Hepatocyte (in vitro differentiated cells): ENCODE measurements at regions not wholly inside any gene's neighbourhood (a gene's known extent, or its start where the extent isn't known, plus 50 kb on each side); places are given as distances from the start of the nearest gene placed in this dataset.

Source experiments
- DNase-seq: peaks from one replicate; pipeline ENCODE4 v3.0.0-alpha.2; 2016; ENCODE audit warnings: low spot score
- H2AFZ ChIP-seq: fragments of 200-600 bp; sonication (generic); 2 replicates; pipeline ENCODE4 v1.6.0; 2016; ENCODE audit warnings: antibody characterized with exemption, mild to moderate bottlenecking
- H3K27ac ChIP-seq: fragments of 200-600 bp; sonication (generic); 2 replicates; pipeline ENCODE4 v1.5.1; 2016; ENCODE audit warnings: mild to moderate bottlenecking
- H3K27me3 ChIP-seq: fragments of 200-600 bp; sonication (generic); 2 replicates; pipeline ENCODE4 v1.6.1; 2016
- H3K36me3 ChIP-seq: fragments of 200-600 bp; sonication (generic); replicated peaks from 2 replicates; pipeline ENCODE4 v1.5.1; 2016; ENCODE audit warnings: low read depth; ENCODE audit not compliant: insufficient read depth
- H3K4me1 ChIP-seq: fragments of 200-600 bp; sonication (generic); 2 replicates; pipeline ENCODE4 v1.5.1; 2016; ENCODE audit warnings: mild to moderate bottlenecking, moderate library complexity; ENCODE audit not compliant: insufficient read depth
- H3K4me2 ChIP-seq: fragments of 200-600 bp; sonication (generic); 2 replicates; pipeline ENCODE4 v1.6.0; 2016
- H3K4me3 ChIP-seq: fragments of 200-600 bp; sonication (generic); 2 replicates; pipeline ENCODE4 v1.5.1; 2016; ENCODE audit warnings: mild to moderate bottlenecking
- H3K79me2 ChIP-seq: fragments of 200-600 bp; sonication (generic); 2 replicates; pipeline ENCODE4 v1.6.0; 2017; ENCODE audit warnings: mild to moderate bottlenecking
- H3K9me2 ChIP-seq: fragments of 200-600 bp; sonication (generic); replicated peaks from 2 replicates; pipeline ENCODE4 v1.6.0; 2017; ENCODE audit warnings: mild to moderate bottlenecking; ENCODE audit not compliant: insufficient read depth
- H3K9me3 ChIP-seq: fragments of 200-600 bp; sonication (generic); 2 replicates; pipeline ENCODE4 v1.5.1; 2016; ENCODE audit warnings: low read depth, mild to moderate bottlenecking
- H4K20me1 ChIP-seq: fragments of 200-600 bp; sonication (generic); 2 replicates; pipeline ENCODE4 v1.6.0; 2016; ENCODE audit warnings: mild to moderate bottlenecking; ENCODE audit not compliant: insufficient read depth, poor library complexity, severe bottlenecking
- EZH2 ChIP-seq: fragments of 200-600 bp; sonication (generic); IDR thresholded peaks from 2 replicates; pipeline ENCODE4 v1.6.1; 2016; ENCODE audit warnings: antibody characterized with exemption, mild to moderate bottlenecking, borderline replicate concordance
- EZH2phosphoT487 ChIP-seq: fragments of 200-600 bp; sonication (generic); IDR thresholded peaks from one replicate; pipeline ENCODE4 v1.6.1; 2018; ENCODE audit warnings: antibody characterized with exemption, mild to moderate bottlenecking, low read depth, moderate library complexity; ENCODE audit not compliant: unreplicated experiment, severe bottlenecking
- WGBS: methylation state at CpG from one replicate; pipeline ENCODE4 v1.1.6; 2016; ENCODE audit warnings: low lambda C conversion rate; ENCODE audit errors: missing lambda C conversion rate; 5-methylcytosine and 5-hydroxymethylcytosine counted together
- TF ChIP-seq, protein P1 (sequence below): fragments of 200-600 bp; sonication (generic); IDR thresholded peaks from 2 replicates; pipeline ENCODE4 v1.5.1; 2016; ENCODE audit warnings: antibody characterized with exemption, mild to moderate bottlenecking; ENCODE audit not compliant: poor library complexity

DNA sequence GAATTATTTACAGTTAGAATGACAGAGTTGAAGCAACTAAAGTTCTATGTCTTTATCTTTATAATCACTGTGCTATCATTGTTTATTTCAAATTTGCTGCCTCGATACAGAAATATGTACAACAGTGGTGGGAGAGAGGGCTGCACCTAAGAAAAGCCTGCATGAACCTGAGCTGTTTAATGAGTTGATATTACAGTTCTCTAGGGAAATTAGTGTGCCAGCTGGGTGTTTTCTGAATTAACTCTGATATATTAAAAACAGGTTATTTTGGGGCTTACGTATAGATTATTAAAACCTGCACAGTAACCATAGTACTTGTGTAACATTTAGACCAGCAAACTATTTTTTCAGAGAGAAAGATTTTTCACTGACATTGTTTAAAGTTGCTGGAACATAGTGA is 750.5 kb upstream of the DDX18 start:
- H3K4me1 ChIP-seq: peaks cover 5% of the 10 kb centered on the region
- 66% methylated on average over 2 of the region's 2 CpGs for WGBS

DNA sequence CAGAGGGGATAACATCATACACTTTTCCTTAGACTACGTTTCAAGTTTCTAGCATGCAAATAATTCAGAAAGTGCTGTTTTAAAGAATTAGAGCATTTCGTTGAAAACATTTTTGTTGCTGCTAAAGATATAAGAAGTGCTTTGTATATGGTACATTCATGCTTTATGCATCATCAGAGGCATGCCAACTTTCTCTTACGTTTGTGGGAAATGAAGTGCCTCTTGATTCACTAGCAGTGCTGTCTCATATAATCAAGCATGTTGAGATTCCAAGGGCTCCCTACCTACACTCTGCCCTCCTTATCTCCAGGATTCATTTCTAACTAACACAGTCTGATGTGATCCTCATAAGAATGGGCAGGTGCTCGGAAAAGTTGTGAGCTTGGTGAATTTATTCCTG is 748.6 kb upstream of the DDX18 start:
- Histone ChIP-seq H3K4me3 (no peak overlapping the region), H3K79me2 (no peaks in the 10 kb centered on the region), H3K9me2 (no peaks in the 10 kb centered on the region), H3K27me3 (no peaks in the 10 kb centered on the region), H2AFZ (no peak overlapping the region), H3K4me1 (peaks cover 5% of the 10 kb centered on the region), H3K4me2 (no peak overlapping the region), H4K20me1 (no peaks in the 10 kb centered on the region), H3K27ac (no peak overlapping the region), H3K36me3 (no peaks in the 10 kb centered on the region), H3K9me3 (no peaks in the 10 kb centered on the region)
- DNase-seq: no peak
- TF ChIP-seq EZH2 (no peak), EZH2phosphoT487 (no peak)
- TF ChIP-seq, protein P1, sequence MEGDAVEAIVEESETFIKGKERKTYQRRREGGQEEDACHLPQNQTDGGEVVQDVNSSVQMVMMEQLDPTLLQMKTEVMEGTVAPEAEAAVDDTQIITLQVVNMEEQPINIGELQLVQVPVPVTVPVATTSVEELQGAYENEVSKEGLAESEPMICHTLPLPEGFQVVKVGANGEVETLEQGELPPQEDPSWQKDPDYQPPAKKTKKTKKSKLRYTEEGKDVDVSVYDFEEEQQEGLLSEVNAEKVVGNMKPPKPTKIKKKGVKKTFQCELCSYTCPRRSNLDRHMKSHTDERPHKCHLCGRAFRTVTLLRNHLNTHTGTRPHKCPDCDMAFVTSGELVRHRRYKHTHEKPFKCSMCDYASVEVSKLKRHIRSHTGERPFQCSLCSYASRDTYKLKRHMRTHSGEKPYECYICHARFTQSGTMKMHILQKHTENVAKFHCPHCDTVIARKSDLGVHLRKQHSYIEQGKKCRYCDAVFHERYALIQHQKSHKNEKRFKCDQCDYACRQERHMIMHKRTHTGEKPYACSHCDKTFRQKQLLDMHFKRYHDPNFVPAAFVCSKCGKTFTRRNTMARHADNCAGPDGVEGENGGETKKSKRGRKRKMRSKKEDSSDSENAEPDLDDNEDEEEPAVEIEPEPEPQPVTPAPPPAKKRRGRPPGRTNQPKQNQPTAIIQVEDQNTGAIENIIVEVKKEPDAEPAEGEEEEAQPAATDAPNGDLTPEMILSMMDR: no peak
- WGBS: 73% methylated on average over 4 of the region's 4 CpGs

More for the DNA sequence above, 750.5 kb upstream of the DDX18 start:
- Histone ChIP-seq H3K9me3 (no peaks in the 10 kb centered on the region), H3K27me3 (no peaks in the 10 kb centered on the region), H3K9me2 (no peaks in the 10 kb centered on the region), H3K4me3 (no peak overlapping the region), H2AFZ (no peak overlapping the region), H3K27ac (no peak overlapping the region), H3K4me2 (no peak overlapping the region), H4K20me1 (no peaks in the 10 kb centered on the region), H3K36me3 (no peaks in the 10 kb centered on the region), H3K79me2 (no peaks in the 10 kb centered on the region)
- DNase-seq: no peak
- TF ChIP-seq, protein P1: no peak
- TF ChIP-seq EZH2phosphoT487: no peak
- TF ChIP-seq EZH2: no peak

DNA sequence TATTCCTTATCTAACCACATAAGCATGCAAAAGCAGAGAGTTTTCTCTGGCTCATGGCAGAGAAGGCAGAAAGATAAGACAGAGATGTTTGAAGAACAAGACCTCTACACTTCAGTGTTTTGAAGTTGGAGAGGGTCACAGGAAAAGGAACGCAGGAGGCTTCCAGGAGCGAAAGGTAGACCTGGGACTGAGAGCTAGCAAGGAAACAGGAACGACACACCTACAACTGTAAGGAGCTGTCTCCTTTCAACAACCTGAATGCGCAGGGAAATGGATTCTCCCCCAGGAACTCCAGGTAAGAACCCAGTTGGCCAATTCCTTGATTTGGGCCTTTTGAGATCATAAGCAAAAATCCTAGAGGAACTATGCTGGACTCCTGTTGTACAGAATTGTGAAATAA is 746.6 kb upstream of the DDX18 start:
- Histone ChIP-seq H4K20me1 (no peaks in the 10 kb centered on the region), H3K79me2 (no peaks in the 10 kb centered on the region), H2AFZ (no peak overlapping the region), H3K36me3 (no peaks in the 10 kb centered on the region), H3K27me3 (no peaks in the 10 kb centered on the region), H3K4me1 (peaks cover 5% of the 10 kb centered on the region), H3K27ac (peak overlapping the region; percentile 52), H3K4me3 (no peak overlapping the region), H3K4me2 (no peak overlapping the region), H3K9me3 (no peaks in the 10 kb centered on the region), H3K9me2 (no peaks in the 10 kb centered on the region)
- DNase-seq: no peak
- TF ChIP-seq, protein P1: no peak
- no peak for TF ChIP-seq EZH2phosphoT487
- TF ChIP-seq EZH2: no peak
- 92% methylated on average over 4 of the region's 4 CpGs for WGBS

DNA sequence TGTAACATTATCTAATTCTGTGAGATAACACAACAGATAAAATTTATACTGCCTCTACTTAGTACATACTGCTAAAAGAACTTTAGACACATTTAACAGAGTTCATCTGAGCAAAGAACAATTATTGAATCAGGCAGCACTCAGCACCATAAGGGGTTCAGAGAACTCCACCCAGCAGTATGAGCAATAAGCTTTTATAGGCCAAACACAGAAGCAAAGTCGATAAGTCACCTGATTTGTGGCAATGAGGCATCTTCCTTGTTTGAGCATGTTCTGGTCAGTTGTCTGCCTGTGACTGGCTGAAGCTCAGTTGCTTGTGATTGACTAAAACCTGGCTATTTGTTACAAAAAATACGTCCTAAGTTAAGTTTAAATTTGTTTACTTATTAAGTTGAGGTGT is 746.1 kb upstream of the DDX18 start:
- no peak overlapping the region for H3K4me2 ChIP-seq
- H4K20me1 ChIP-seq: no peaks in the 10 kb centered on the region
- no peaks in the 10 kb centered on the region for H3K36me3 ChIP-seq
- H3K9me3 ChIP-seq: no peaks in the 10 kb centered on the region
- TF ChIP-seq EZH2phosphoT487: no peak
- TF ChIP-seq EZH2: no peak
- TF ChIP-seq, protein P1: no peak
- peak; percentile 31 for DNase-seq
- WGBS: 41% methylated on average over 2 of the region's 2 CpGs
- H3K4me3 ChIP-seq: no peak overlapping the region
- H3K79me2 ChIP-seq: no peaks in the 10 kb centered on the region
- peak overlapping the region; percentile 62 for H3K27ac ChIP-seq
- no peaks in the 10 kb centered on the region for H3K27me3 ChIP-seq
- H3K9me2 ChIP-seq: no peaks in the 10 kb centered on the region
- H3K4me1 ChIP-seq: peaks cover 5% of the 10 kb centered on the region
- no peak overlapping the region for H2AFZ ChIP-seq
